HG03342 (cell line): ENCODE measurements at regions not wholly inside any gene's neighbourhood (a gene's known extent, or its start where the extent isn't known, plus 50 kb on each side); places are given as distances from the start of the nearest gene placed in this dataset.
A peak's percentile ranks its signal among the peaks of the same experiment; 100 is the strongest.
"Not testable (repeated sequence)": the region's sequence is repeated elsewhere in the genome, so short reads cannot be mapped to it uniquely, and the experiment has no call there.

Experiments
- ATAC-seq: cut with Tn5 transposase; IDR thresholded peaks from one replicate; pipeline ENCODE4 v1.9.1; 2021; ENCODE audit warnings: mild to moderate bottlenecking, moderate library complexity; ENCODE audit not compliant: unreplicated experiment

- no peak for ATAC-seq
Measured at GRCh38 chr9:94033383-94033782, 50.9 kb upstream of the PTPDC1 start.

- ATAC-seq = no peak
Measured at GRCh38 chr9:94031946-94032345, 52.3 kb upstream of the PTPDC1 start.

DNA sequence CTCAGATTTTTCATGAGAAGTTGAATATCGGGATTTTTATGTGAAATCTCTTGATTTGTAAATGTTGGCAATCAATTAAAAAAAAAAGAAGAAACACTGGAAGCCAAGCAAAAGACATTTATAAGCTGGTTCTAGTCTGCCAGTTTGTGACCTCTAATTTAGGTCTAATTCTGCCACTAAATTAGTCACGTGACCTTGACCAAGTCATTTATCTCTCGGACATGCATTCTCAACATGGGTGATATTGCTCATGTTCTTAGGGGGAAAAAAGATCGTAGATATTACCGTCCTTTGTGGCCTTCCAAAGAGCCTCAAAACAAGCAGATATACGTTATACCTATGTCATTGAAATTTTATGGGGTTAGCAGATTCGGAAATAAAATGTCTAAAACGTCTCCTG, 52.9 kb upstream of the PTPDC1 start:
- no peak for ATAC-seq

- peak; percentile 98 for ATAC-seq
Measured at GRCh38 chr9:94030318-94031179, 53.7 kb upstream of the PTPDC1 start.

GRCh38 chr9:94029932-94030317, 54.3 kb upstream of the PTPDC1 start:
- ATAC-seq = no peak

DNA sequence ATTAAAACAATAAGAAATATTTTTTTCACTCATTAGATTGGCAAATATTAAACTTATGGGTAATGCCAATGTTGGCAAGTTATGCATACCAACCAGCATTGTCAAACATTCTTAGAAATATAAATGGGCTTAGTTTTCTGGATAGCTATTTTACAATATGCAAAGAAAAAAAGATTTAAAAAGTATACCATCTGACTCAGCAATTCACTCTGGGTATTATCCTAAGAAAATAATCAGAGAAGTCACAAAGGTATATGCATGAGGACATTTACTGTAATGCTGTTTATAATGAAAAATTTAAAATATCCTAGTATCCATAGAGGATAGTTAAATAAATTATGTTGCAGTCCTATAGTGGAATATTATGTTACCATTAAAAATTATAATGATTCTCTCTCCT, 57.4 kb upstream of the PTPDC1 start:
- no peak for ATAC-seq

- not testable (repeated sequence) for ATAC-seq
Measured at GRCh38 chr9:94022476-94022875, 61.8 kb upstream of the PTPDC1 start.

DNA sequence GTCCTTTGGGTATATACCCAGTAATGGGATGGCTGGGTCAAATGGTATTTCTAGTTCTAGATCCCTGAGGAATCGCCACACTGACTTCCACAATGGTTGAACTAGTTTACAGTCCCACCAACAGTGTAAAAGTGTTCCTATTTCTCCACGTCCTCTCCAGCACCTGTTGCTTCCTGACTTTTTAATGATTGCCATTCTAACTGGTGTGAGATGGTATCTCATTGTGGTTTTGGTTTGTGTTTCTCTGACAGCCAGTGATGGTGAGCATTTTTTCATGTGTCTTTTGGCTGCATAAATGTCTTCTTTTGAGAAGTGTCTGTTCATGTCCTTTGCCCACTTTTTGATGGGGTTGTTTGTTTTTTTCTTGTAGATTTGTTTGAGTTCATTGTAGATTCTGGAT, 63.4 kb upstream of the PTPDC1 start:
- not testable (repeated sequence) for ATAC-seq

GRCh38 chr9:94018628-94019027, 63.5 kb upstream of the BARX1 start:
- ATAC-seq = no peak

DNA sequence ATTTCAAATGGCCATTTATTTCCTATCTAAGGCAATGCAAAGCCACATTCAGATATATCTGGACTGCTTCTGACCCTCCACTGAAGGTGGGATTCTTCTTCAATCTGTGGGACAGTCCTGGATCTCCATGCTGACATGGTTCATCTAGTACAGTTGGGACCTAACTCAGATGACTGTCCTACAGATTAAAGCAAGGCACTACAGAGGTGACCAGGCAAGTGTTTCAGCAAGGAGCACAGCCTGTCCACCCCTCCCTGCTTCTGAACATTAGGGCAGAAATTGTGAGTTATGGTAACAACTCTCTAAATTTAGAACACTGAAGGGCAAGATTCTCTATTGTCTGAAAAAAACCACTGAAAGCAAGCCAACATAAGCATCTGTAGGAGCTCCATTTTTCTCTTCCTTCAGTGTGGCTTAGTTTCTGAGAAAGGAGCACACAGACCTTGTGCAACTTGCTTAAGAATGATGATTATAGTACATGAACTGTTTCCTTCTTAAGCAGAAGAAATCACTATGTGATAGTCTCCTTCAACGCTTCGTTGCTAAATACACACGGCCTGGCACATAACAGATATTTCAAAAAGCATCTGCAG, 62.9 kb upstream of the BARX1 start:
- no peak for ATAC-seq

DNA sequence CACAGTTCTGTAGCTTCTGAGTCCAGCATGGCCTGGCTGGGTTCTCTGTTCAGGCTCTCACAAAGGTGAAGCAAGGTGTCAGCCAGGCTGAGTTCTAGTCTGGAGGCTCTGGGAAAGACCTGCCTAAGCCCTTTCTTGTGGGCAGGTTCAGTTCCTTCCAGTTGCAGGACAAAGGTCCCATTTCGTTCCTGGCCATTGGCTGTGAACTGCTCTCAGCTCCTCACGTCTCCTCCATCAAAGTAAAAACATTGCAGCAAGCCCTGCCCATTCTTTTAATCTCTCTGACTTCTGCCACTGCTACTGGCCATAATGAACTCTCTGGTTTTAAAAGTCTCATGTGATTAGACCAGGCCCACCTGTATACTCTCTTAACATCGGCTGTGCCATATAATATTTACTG, 61.6 kb upstream of the BARX1 start:
- no peak for ATAC-seq

DNA sequence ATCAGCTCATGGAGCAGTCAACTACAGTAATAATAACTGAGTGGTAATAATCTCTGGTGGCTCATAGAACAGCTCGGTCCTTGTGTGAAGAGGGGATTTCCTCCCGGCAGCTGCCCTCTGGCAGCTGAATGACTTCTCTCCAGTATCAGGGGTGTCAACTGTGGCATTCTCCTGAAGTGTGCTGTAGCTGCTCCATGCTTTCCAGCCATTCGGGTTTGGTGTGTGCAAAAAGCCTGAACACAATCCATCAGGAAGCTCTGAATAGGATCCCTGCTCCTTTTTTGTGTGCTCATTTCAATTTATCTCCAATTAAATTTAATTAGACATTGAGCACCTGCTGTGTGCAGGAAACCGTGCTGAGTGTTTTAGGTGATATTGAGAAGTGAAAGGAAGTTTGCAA, 59.8 kb upstream of the BARX1 start:
- no peak for ATAC-seq

GRCh38 chr9:94014066-94014654, 59.0 kb upstream of the BARX1 start:
- ATAC-seq = no peak

GRCh38 chr9:94010980-94011533, 55.9 kb upstream of the BARX1 start:
- no peak for ATAC-seq

GRCh38 chr9:94005272-94005901, 50.2 kb upstream of the BARX1 start:
- no peak for ATAC-seq
